GM23338 (cell line): ENCODE measurements at regions not wholly inside any gene's neighbourhood (a gene's known extent, or its start where the extent isn't known, plus 50 kb on each side); places are given as distances from the start of the nearest gene placed in this dataset.

Experiments
- CREB1 ChIP-seq: fragments of 250-450 bp; sonication (Bioruptor Pico); IDR thresholded peaks from 2 replicates; pipeline ENCODE4 v1.5.0; 2020; ENCODE audit warnings: low read depth, mild to moderate bottlenecking, moderate library complexity
- CTCF ChIP-seq, 2 experiments: fragments of 200-600 bp in 1 of 2; sonication (generic) in 1 of 2; conservative IDR thresholded peaks; 2 replicates each; pipeline versions ENCODE4 v1.5.1 to v1.6.1; 2016 to 2017; ENCODE audit warnings: antibody characterized with exemption in 2 of 2, low read depth in 2 of 2, mild to moderate bottlenecking in 2 of 2, moderate library complexity in 1 of 2
- ETS1 ChIP-seq: IDR thresholded peaks from 2 replicates; pipeline ENCODE4 v1.6.1; 2016; ENCODE audit warnings: antibody characterized with exemption
- EZH2 ChIP-seq: fragments of 200-600 bp; sonication (generic); IDR thresholded peaks from one replicate; pipeline ENCODE4 v1.8.0; 2017; ENCODE audit warnings: antibody characterized with exemption, mild to moderate bottlenecking, low read depth; ENCODE audit not compliant: unreplicated experiment
- EZH2phosphoT487 ChIP-seq: fragments of 200-600 bp; sonication (generic); IDR thresholded peaks from one replicate; pipeline ENCODE4 v1.8.1; 2018; ENCODE audit warnings: antibody characterized with exemption; ENCODE audit not compliant: unreplicated experiment
- JUNB ChIP-seq: IDR thresholded peaks from one replicate; pipeline ENCODE4 v1.6.1; 2016; ENCODE audit warnings: antibody characterized with exemption; ENCODE audit not compliant: unreplicated experiment
- NANOG ChIP-seq: IDR thresholded peaks from 2 replicates; pipeline ENCODE4 v1.6.1; 2016; ENCODE audit warnings: antibody characterized with exemption, borderline replicate concordance
- POLR2AphosphoS5 ChIP-seq: IDR thresholded peaks from 2 replicates; pipeline ENCODE4 v1.6.1; 2016; ENCODE audit warnings: antibody characterized with exemption, low read depth
- REST ChIP-seq: IDR thresholded peaks from one replicate; pipeline ENCODE4 v1.6.1; 2018; ENCODE audit warnings: antibody characterized with exemption; ENCODE audit not compliant: unreplicated experiment
- ZNF114 ChIP-seq: fragments of 250-450 bp; sonication (Bioruptor Pico); IDR thresholded peaks from 2 replicates; pipeline ENCODE4 v1.5.0; 2020; ENCODE audit warnings: mild to moderate bottlenecking, moderate library complexity
- ZNF331 ChIP-seq: fragments of 250-450 bp; sonication (Bioruptor Pico); IDR thresholded peaks from 2 replicates; pipeline ENCODE4 v1.5.0; 2020; ENCODE audit warnings: low read depth, mild to moderate bottlenecking, moderate library complexity
- ZNF462 ChIP-seq: fragments of 250-450 bp; sonication (Bioruptor Pico); IDR thresholded peaks from 2 replicates; pipeline ENCODE4 v1.5.0; 2020; ENCODE audit warnings: mild to moderate bottlenecking, moderate library complexity

GRCh38 chr2:6392354-6392753 lies 473.4 kb downstream of the CMPK2 start:
- no peak for TF ChIP-seq CTCF (conservative IDR thresholded peaks at IDR 0.05; ENCODE audit: low read depth in 2 of 2)
- TF ChIP-seq POLR2AphosphoS5: no peak
- no peak for TF ChIP-seq EZH2phosphoT487
- no peak for TF ChIP-seq EZH2
- TF ChIP-seq ZNF462 (CRISPR knock-in tag): no peak
- TF ChIP-seq JUNB: no peak
- no peak for TF ChIP-seq REST
- no peak for TF ChIP-seq ZNF331 (CRISPR knock-in tag)
- no peak for TF ChIP-seq NANOG
- TF ChIP-seq CREB1 (CRISPR knock-in tag): no peak
- TF ChIP-seq ZNF114 (CRISPR knock-in tag): no peak
- no peak for TF ChIP-seq ETS1
